ENCODE measurements at regions not wholly inside any gene's neighbourhood (a gene's known extent, or its start where the extent isn't known, plus 50 kb on each side); places are given as distances from the start of the nearest gene placed in this dataset.
"Not testable (repeated sequence)": the region's sequence is repeated elsewhere in the genome, so short reads cannot be mapped to it uniquely, and the experiment has no call there.

- DNase-seq (ENCODE audit: low spot score): peak; percentile 3
Observed at GRCh38 chr5:2003690-2004365, 121.1 kb upstream of the IRX4 start.

DNA sequence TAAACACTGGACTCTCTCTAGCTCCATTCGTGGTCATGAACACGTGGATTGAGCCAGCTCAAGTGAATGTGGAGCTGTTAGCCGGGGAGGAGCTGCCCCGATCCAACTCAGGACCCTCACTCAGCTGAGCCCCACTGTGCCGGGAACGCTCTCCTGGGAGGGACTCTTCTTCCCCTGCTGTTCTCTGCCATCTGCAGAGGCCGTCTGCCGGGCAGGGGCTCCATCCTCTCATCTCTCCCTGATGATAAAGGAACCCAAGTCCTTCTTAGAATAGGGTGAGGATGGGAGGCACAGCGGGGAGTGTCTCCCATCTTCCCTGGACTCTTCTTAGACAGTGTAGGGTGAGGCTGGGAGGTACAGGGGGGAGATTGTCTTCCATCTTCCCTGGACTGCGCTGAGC is 120.5 kb upstream of the IRX4 start:
- DNase-seq (ENCODE audit: low spot score) (peak; percentile 2), FAIRE-seq (no peak)

More at GRCh38 chr5:2003690-2004365, 121.1 kb upstream of the IRX4 start:
- FAIRE-seq: no peak

DNA sequence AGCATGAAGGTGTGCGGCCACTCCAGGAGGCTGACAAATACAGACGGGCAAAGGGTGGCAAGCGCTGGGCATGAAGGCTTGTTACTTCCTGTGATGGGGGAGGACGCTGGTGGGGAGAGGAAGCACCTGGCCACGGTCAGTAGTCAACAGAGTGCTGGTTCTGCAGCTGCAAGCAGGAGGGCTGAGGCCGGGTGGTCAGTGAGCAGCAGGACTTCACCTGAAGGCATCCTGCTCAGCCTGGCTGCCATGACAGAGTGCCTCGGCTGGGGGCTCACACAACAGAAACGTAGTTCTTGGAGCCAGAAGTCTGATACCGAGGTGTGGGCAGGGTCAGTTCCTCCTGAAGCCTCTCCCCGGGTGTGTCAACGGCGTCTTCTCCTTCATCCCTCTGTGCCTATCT is 118.6 kb upstream of the IRX4 start:
- FAIRE-seq: peak; percentile 13

GRCh38 chr5:2000591-2000990 is 117.9 kb upstream of the IRX4 start:
- FAIRE-seq (no peak), DNase-seq (ENCODE audit: low spot score) (peak; percentile 1)

More for the DNA sequence above, 118.6 kb upstream of the IRX4 start:
- peak; percentile 8 for DNase-seq (ENCODE audit: low spot score)

- FAIRE-seq (no peak), DNase-seq (ENCODE audit: low spot score) (peak; percentile 0)
Observed at GRCh38 chr5:1999794-2000193, 117.1 kb upstream of the IRX4 start.

GRCh38 chr5:1998716-1999317 is 116.1 kb upstream of the IRX4 start:
- FAIRE-seq (no peak), DNase-seq (ENCODE audit: low spot score) (no peak)

DNA sequence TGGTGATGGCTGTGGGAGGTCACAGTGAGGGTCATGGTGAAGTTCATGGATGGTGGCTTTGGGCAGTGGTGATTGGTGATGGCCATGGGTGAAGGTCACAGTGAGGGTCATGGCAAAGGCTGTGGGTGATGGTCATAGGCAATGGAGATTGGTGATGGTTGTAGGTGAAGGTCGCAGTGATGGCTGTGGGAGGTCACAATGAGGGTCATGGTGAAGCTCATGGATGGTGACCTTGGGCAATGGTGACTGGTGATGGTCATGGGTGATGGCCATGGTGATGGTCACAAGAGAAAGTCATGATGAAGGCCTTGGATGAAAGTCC is 115.6 kb upstream of the IRX4 start:
- DNase-seq (ENCODE audit: low spot score): no peak
- FAIRE-seq: no peak

- FAIRE-seq (peak; percentile 81), DNase-seq (ENCODE audit: low spot score) (no peak)
Observed at GRCh38 chr5:1997640-1998347, 115.1 kb upstream of the IRX4 start.

DNA sequence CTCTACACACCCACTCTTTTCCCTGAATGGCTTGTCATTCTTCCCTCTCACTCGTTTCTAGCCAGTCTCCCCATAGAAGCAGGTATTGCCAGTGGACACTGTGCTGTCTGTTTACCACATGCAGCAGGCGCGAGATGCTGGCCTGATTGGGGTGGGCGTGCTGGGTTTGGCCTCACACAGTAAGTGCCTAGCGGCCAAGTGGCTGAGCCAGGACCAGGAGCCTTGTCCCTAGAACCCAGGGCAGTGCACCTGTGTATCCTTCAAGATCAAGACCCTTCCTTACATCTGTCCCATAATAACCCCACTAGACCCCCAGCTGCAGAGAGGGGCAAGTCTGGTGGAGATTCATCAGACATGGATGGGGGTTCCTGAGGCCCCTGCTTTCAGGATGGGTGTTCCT is 112.8 kb upstream of the IRX4 start:
- FAIRE-seq (no peak), DNase-seq (ENCODE audit: low spot score) (peak; percentile 0)

- DNase-seq (ENCODE audit: low spot score): no peak
- FAIRE-seq: no peak
Observed at GRCh38 chr5:1987471-1987870, 104.7 kb upstream of the IRX4 start.

DNA sequence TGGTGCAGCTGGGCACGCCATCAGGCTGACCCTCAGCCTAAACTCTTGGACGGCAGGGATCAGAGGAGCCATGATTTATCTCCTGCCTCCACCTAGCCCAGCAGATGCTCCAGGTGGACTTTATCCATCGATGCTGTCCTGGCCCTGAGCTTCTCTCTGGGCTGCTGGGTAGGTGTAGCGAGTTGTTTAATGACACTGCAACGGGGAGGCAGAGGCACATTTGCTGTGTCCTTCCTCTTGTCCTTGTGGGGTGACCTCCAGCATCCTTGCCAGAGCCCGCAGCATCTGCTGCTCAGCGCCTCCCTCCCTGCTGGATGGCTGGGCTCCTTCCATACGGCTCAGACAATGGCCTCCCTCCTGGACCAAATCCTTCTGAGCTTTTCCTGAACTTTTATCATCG is 103.1 kb upstream of the IRX4 start:
- FAIRE-seq: no peak
- DNase-seq (ENCODE audit: low spot score): no peak

- FAIRE-seq (no peak), DNase-seq (ENCODE audit: low spot score) (peak; percentile 1)
Observed at GRCh38 chr5:1983919-1984695, 101.4 kb upstream of the IRX4 start.

DNA sequence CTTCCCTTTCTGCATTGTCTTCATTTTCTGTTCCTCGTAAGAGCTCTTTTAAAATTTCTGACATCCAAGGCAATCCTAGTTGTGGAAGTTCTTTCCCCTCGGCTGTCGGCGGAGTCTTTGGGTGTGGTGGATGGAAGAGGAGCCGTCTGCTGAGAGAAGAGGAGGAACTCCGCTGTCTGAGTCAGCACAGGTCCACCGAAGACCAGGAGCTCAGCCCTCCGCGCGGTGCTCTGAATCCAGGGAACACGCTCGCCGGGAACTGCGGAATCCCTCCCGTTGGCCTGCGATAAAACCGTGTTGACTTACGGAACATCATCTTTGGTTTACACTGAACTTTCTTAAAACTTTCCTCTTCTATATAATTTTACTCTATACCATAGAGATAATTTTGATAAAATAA is 100.7 kb upstream of the IRX4 start:
- FAIRE-seq: no peak
- DNase-seq (ENCODE audit: low spot score): peak; percentile 52

GRCh38 chr5:1982561-1982960 is 99.8 kb upstream of the IRX4 start:
- DNase-seq (ENCODE audit: low spot score): peak; percentile 1
- FAIRE-seq: not testable (repeated sequence)

DNA sequence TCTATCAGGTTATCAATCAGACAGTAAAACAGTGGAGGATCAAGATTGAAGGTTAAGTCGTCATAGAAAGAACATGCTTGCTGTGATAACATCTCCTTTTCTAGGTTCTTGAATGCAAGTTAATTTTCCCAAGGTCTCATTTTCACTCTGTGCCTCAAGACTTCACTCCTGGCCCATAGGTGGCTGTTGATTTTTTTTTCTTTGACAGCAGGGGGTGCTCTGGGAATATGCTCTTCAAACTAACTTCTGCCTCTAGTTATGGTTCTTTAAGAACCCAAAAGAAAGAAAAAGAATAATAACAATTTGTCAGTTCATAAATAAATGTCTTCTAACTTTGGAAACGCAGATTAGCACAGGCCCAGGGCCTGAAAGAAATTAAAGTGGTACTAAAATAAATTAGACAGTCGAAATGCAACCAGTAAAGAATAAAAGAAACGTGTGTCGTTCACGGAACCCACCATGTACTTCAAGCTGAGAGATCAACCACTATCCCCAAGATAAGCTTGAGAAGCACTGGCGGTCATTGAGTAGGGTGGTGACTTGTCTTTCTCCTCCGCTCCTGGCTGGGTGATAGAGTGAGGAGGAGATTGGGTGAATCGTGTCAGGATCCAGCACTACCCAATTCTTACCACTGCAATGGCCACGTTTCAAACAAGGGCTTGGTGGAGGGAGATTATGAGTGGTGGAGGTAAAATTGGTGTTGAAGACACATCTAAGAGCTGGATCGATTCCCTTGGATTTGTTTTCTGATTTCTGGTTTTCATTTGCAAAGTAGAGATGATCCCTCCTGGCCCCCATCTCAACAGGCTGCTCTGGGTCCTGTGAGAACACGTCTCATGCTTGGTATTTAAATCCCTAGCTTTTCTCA is 93.4 kb upstream of the IRX4 start:
- no peak for FAIRE-seq
- DNase-seq (ENCODE audit: low spot score): peak; percentile 6

DNA sequence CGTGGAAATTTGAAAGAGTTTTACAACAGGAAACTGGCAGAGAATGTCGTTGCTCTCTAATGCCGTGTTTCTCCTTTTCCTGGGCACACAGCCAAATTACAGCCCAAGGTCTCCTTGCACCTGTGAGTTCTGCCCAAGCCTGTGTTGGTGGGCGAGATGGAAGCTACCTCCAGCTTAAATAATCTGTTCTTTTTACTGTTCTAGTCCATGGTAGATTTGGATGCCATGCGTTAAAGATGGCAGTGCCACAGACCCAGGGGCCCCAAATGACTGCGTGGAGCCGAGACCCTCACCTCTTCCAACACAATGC is 92.6 kb upstream of the IRX4 start:
- DNase-seq (ENCODE audit: low spot score) (peak; percentile 76), FAIRE-seq (peak; percentile 58)

DNA sequence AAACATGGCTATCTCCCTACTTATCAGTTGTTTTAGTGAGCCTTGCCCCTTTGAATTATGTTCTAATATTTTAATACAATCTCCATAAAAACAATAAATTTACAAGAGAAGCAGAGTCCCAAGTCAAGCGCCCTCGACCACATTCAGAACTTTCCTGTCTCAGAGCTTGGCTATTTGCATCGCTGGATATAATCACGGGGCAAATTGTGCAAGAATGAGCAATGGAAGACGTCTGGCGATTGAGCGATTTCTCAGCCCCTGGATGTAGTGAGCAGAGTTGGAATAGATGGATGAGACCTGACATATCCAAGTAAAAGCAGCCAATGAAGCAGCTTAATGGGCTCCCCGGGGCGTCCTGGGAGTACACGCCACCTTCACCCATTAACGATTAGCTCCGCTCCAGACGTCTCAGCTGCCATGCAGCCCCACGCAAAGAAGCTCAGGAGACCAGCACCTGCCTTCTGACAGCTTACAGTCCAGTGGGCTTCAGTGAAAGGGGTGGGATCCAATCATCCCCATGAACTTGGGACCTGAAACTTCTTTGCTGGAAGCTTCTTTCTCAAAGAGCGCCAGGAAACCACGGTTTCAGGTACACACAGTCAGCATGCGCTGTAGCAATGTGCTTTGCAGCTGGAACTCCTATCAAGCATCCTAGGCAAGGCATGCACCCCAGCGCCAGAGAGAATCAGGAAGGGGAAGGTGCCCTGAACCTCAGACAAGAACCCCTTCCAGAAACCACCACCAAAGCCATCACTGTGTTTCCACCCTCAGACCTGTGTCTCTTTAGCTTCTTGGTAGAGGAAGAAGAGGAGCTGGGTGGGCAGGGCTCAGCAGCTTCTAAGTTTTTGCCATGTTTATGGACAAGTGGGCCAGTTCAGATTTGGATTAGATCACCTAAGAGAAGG is 92.0 kb upstream of the IRX4 start:
- no peak for FAIRE-seq
- DNase-seq (ENCODE audit: low spot score): no peak

GRCh38 chr5:1974081-1974480 is 91.4 kb upstream of the IRX4 start:
- FAIRE-seq: no peak
- DNase-seq (ENCODE audit: low spot score): no peak

GRCh38 chr5:1973391-1974013 is 90.8 kb upstream of the IRX4 start:
- FAIRE-seq (peak; percentile 94), DNase-seq (ENCODE audit: low spot score) (peak; percentile 85)

DNA sequence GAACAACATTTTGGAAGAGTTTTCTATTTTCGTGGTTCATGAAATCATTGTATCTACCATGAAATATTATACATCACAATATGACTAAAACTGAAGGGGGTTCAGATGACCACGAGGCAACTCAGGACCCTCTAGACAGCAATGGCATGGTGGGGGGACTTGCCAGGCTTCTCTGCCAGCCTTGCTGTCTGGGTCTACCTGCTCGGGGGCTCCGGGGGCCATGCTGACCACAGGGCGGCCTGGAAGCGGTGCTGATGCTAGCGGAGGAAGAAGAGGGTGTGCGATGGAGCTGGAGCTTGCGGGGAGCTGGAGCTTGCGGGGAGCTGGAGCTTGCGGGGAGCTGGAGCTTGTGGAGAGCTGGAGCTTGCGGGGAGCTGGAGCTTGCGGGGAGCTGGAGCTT is 89.2 kb upstream of the IRX4 start:
- DNase-seq (ENCODE audit: low spot score): peak; percentile 2
- FAIRE-seq: no peak
